ENCODE measurements at regions not wholly inside any gene's neighbourhood (a gene's known extent, or its start where the extent isn't known, plus 50 kb on each side); places are given as distances from the start of the nearest gene placed in this dataset.

GRCh38 chr3:41064526-41064925, 134.8 kb upstream of the CTNNB1 start:
- TF ChIP-seq CTCF (IDR thresholded peaks at IDR 0.05) = no peak

GRCh38 chr3:41065340-41065739, 134.0 kb upstream of the CTNNB1 start:
- no peak overlapping the region for H3K4me2 ChIP-seq (replicated peaks; ENCODE audit: extremely low read depth, low read length, poor library complexity, severe bottlenecking)
- Mint-ChIP-seq H3K4me3 (no peak overlapping the region), H3K9me3 (peaks cover 3 to 9% (median 4%) of the 10 kb centered on the region in 7 donors), H3K36me3 (no peaks in the 10 kb centered on the region), H3K27ac (peak overlapping the region in 1 of 7 donors; percentile 17), H3K4me1 (no peaks in the 10 kb centered on the region), H3K27me3 (ENCODE audit: low read depth in 3 of 3) (peaks cover 0 to 2% (median 0%) of the 10 kb centered on the region in 3 donors)
- TF ChIP-seq CTCF (IDR thresholded peaks at IDR 0.05) = no peak
- H3K9ac ChIP-seq (ENCODE audit: insufficient read depth, low read length, poor library complexity, severe bottlenecking) = no peak overlapping the region
- H3K27me3 ChIP-seq (ENCODE audit: control insufficient read depth in 2 of 2, insufficient read depth in 2 of 2, low read length in 2 of 2) = no peaks in the 10 kb centered on the region
- no peaks in the 10 kb centered on the region for H4K20me1 ChIP-seq (ENCODE audit: insufficient read depth, low read length)
- no peak for DNase-seq
- H3K79me2 ChIP-seq (ENCODE audit: insufficient read depth, low read length) = no peaks in the 10 kb centered on the region
- no peaks in the 10 kb centered on the region for H3K4me1 ChIP-seq (ENCODE audit: control insufficient read depth in 1 of 2, insufficient read depth in 2 of 2, low read length in 2 of 2)
- intact Hi-C loops (cut with micrococcal nuclease) = no loop called here
- H3K27ac ChIP-seq (ENCODE audit: low read depth in 1 of 2, low read length in 2 of 2) = no peak overlapping the region
- H3K4me3 ChIP-seq (replicated peaks in 1 of 3; ENCODE audit: low read depth in 2 of 3, low read length in 3 of 3) = no peak overlapping the region
- no peaks in the 10 kb centered on the region for H3K36me3 ChIP-seq (replicated peaks in 1 of 2; ENCODE audit: control insufficient read depth in 1 of 2, insufficient read depth in 2 of 2, low read length in 2 of 2)
- WGBS (ENCODE audit: insufficient coverage) = 94% methylated on average over 2 of the region's 2 CpGs
- no peak overlapping the region for H2AFZ ChIP-seq (ENCODE audit: insufficient read depth, low read depth, low read length, poor library complexity, severe bottlenecking)
- no peaks in the 10 kb centered on the region for H3K9me3 ChIP-seq (replicated peaks in 1 of 2; ENCODE audit: control insufficient read depth in 1 of 2, insufficient read depth in 1 of 2, low read length in 2 of 2)

More at GRCh38 chr3:41064526-41064925, 134.8 kb upstream of the CTNNB1 start:
- H3K9ac ChIP-seq (ENCODE audit: insufficient read depth, low read length, poor library complexity, severe bottlenecking) = no peak overlapping the region
- intact Hi-C loops (cut with micrococcal nuclease) = no loop called here
- H3K27me3 Mint-ChIP-seq (ENCODE audit: low read depth in 3 of 3) = peaks cover 0 to 2% (median 0%) of the 10 kb centered on the region in 3 donors
- H4K20me1 ChIP-seq (ENCODE audit: insufficient read depth, low read length) = no peaks in the 10 kb centered on the region
- H2AFZ ChIP-seq (ENCODE audit: insufficient read depth, low read depth, low read length, poor library complexity, severe bottlenecking) = no peak overlapping the region
- H3K9me3 ChIP-seq (replicated peaks in 1 of 2; ENCODE audit: control insufficient read depth in 1 of 2, insufficient read depth in 1 of 2, low read length in 2 of 2) = no peaks in the 10 kb centered on the region
- no peaks in the 10 kb centered on the region for H3K4me1 ChIP-seq (ENCODE audit: control insufficient read depth in 1 of 2, insufficient read depth in 2 of 2, low read length in 2 of 2)
- H3K4me2 ChIP-seq (replicated peaks; ENCODE audit: extremely low read depth, low read length, poor library complexity, severe bottlenecking) = no peak overlapping the region
- H3K27ac ChIP-seq (ENCODE audit: low read depth in 1 of 2, low read length in 2 of 2) = no peak overlapping the region
- peaks cover 3 to 12% (median 4%) of the 10 kb centered on the region in 7 donors for H3K9me3 Mint-ChIP-seq
- H3K4me3 Mint-ChIP-seq = no peak overlapping the region
- peak overlapping the region in 1 of 7 donors; percentile 13 for H3K27ac Mint-ChIP-seq
- no peaks in the 10 kb centered on the region for H3K36me3 ChIP-seq (replicated peaks in 1 of 2; ENCODE audit: control insufficient read depth in 1 of 2, insufficient read depth in 2 of 2, low read length in 2 of 2)
- DNase-seq = no peak
- H3K36me3 Mint-ChIP-seq = no peaks in the 10 kb centered on the region
- no peaks in the 10 kb centered on the region for H3K27me3 ChIP-seq (ENCODE audit: control insufficient read depth in 2 of 2, insufficient read depth in 2 of 2, low read length in 2 of 2)
- H3K79me2 ChIP-seq (ENCODE audit: insufficient read depth, low read length) = no peaks in the 10 kb centered on the region
- H3K4me1 Mint-ChIP-seq = no peaks in the 10 kb centered on the region
- H3K4me3 ChIP-seq (replicated peaks in 1 of 3; ENCODE audit: low read depth in 2 of 3, low read length in 3 of 3) = no peak overlapping the region
- WGBS (ENCODE audit: insufficient coverage) = 65% methylated on average over 2 of the region's 2 CpGs

Measured in CD14-positive monocyte (primary cell).